GM13976 (cell line): ENCODE measurements at regions not wholly inside any gene's neighbourhood (a gene's known extent, or its start where the extent isn't known, plus 50 kb on each side); places are given as distances from the start of the nearest gene placed in this dataset.

Source experiments
- DNase-seq: peaks from one replicate; pipeline ENCODE4 v3.0.0; 2012; ENCODE audit warnings: low spot score
- CTCF ChIP-seq: IDR thresholded peaks from 2 replicates; pipeline ENCODE4 v1.5.1; 2012; ENCODE audit warnings: borderline replicate concordance, mild to moderate bottlenecking; ENCODE audit not compliant: insufficient read depth; ENCODE audit errors: extremely low read depth, missing control alignments, control extremely low read depth
- in situ Hi-C: fragments of 300-500 bp; cut with MboI; formaldehyde crosslinking; loops from one replicate; pipeline ENCODE4 v1.12.0; 2022; ENCODE audit warnings: low sequenced_read_pairs, mixed read lengths, inconsistent platforms; ENCODE audit not compliant: unreplicated experiment

GRCh38 chr17:79179334-79179733, 104.7 kb downstream of the ENGASE start:
- no peak for TF ChIP-seq CTCF
- no peak for DNase-seq
- in situ Hi-C loops, result no loop called here

- TF ChIP-seq CTCF, result no peak
- in situ Hi-C loops, result no loop called here
- DNase-seq, result no peak
Measured at GRCh38 chr17:79177877-79178276, 103.3 kb downstream of the ENGASE start.

GRCh38 chr17:79176792-79177601, 102.4 kb downstream of the ENGASE start:
- DNase-seq, result no peak
- in situ Hi-C loops, result no loop called here
- no peak for TF ChIP-seq CTCF

- no peak for TF ChIP-seq CTCF
- in situ Hi-C loops, result no loop called here
- DNase-seq, result no peak
Measured at GRCh38 chr17:79174905-79175856, 100.6 kb downstream of the ENGASE start.

- in situ Hi-C loops, result no loop called here
- TF ChIP-seq CTCF, result no peak
- no peak for DNase-seq
Measured at GRCh38 chr17:79174193-79174765, 99.7 kb downstream of the ENGASE start.

- DNase-seq, result no peak
- TF ChIP-seq CTCF, result no peak
- in situ Hi-C loops, result no loop called here
Measured at GRCh38 chr17:79171188-79171587, 96.6 kb downstream of the ENGASE start.
